ENCODE measurements at regions not wholly inside any gene's neighbourhood (a gene's known extent, or its start where the extent isn't known, plus 50 kb on each side); places are given as distances from the start of the nearest gene placed in this dataset.

- Histone ChIP-seq H3K9me3 (replicated peaks in 1 of 3) (no peaks in the 10 kb centered on the region), H3K36me3 (replicated peaks in 1 of 2) (no peaks in the 10 kb centered on the region), H3K27ac (no peak overlapping the region), H3K4me1 (replicated peaks in 1 of 2) (peaks cover 4 to 13% of the 10 kb centered on the region in 2 donors), H3K27me3 (no peaks in the 10 kb centered on the region), H3K4me3 (no peak overlapping the region)
- 86 to 91% (median 89%) methylated on average over 2 to 3 of the region's 3 CpGs for WGBS, 4 donors
- no peak for DNase-seq
- intact Hi-C loops (cut with DNase I) = loop anchor here in 1 of 2 donors (10.0 kb wide), 1 partner anchor 125 kb away; the partner anchor contains the start of gene IRS1
- TF ChIP-seq CTCF (IDR thresholded peaks at IDR 0.05) (no peak), POLR2A (IDR thresholded peaks at IDR 0.05) (no peak)
Measured at GRCh38 chr2:226669905-226670304, 129.7 kb downstream of the IRS1 start.

- intact Hi-C loops (cut with DNase I) = loop anchor here in 1 of 2 donors (10.0 kb wide), 1 partner anchor 126 kb away; the partner anchor contains the start of gene IRS1
- Histone ChIP-seq H3K27ac (no peak overlapping the region), H3K9me3 (replicated peaks in 1 of 3) (no peaks in the 10 kb centered on the region), H3K4me1 (replicated peaks in 1 of 2) (peaks cover 4 to 12% of the 10 kb centered on the region in 2 donors), H3K27me3 (no peaks in the 10 kb centered on the region), H3K4me3 (no peak overlapping the region), H3K36me3 (replicated peaks in 1 of 2) (no peaks in the 10 kb centered on the region)
- TF ChIP-seq CTCF (IDR thresholded peaks at IDR 0.05) = no peak
- no peak for TF ChIP-seq POLR2A (IDR thresholded peaks at IDR 0.05)
- WGBS, 4 donors = 73 to 84% (median 78%) methylated on average over 4 of the region's 4 CpGs
- DNase-seq = no peak
Measured at GRCh38 chr2:226669249-226669648, 130.4 kb downstream of the IRS1 start.

GRCh38 chr2:226667736-226668135 is 131.9 kb downstream of the IRS1 start:
- H3K27me3 ChIP-seq = no peaks in the 10 kb centered on the region
- H3K4me3 ChIP-seq = no peak overlapping the region
- no peak for DNase-seq
- TF ChIP-seq CTCF (IDR thresholded peaks at IDR 0.05) = no peak
- no peak for TF ChIP-seq POLR2A (IDR thresholded peaks at IDR 0.05)
- H3K36me3 ChIP-seq (replicated peaks in 1 of 2) = no peaks in the 10 kb centered on the region
- 71 to 96% (median 82%) methylated on average over 5 of the region's 5 CpGs for WGBS, 4 donors
- H3K4me1 ChIP-seq (replicated peaks in 1 of 2) = no peaks in the 10 kb centered on the region
- no peaks in the 10 kb centered on the region for H3K9me3 ChIP-seq (replicated peaks in 1 of 3)
- H3K27ac ChIP-seq = no peak overlapping the region
- intact Hi-C loops (cut with DNase I) = loop anchor here in 1 of 2 donors (10.0 kb wide), 1 partner anchor 127 kb away; the partner anchor contains the start of gene IRS1

GRCh38 chr2:226665306-226665831 is 134.3 kb downstream of the IRS1 start:
- WGBS, 4 donors = 72 to 81% (median 80%) methylated on average over 3 of the region's 3 CpGs
- no peak for DNase-seq
- Histone ChIP-seq H3K4me3 (no peak overlapping the region), H3K36me3 (replicated peaks in 1 of 2) (no peaks in the 10 kb centered on the region), H3K27ac (no peak overlapping the region), H3K9me3 (replicated peaks in 1 of 3) (no peaks in the 10 kb centered on the region), H3K27me3 (no peaks in the 10 kb centered on the region), H3K4me1 (replicated peaks in 1 of 2) (peaks cover 9 to 11% of the 10 kb centered on the region in 2 donors)
- intact Hi-C loops (cut with DNase I) = loop anchor here in 1 of 2 donors (10.0 kb wide), 1 partner anchor 129 kb away; the partner anchor contains the start of gene IRS1
- TF ChIP-seq CTCF (IDR thresholded peaks at IDR 0.05) (no peak), POLR2A (IDR thresholded peaks at IDR 0.05) (no peak)
